ENCODE measurements at regions not wholly inside any gene's neighbourhood (a gene's known extent, or its start where the extent isn't known, plus 50 kb on each side); places are given as distances from the start of the nearest gene placed in this dataset.

DNA sequence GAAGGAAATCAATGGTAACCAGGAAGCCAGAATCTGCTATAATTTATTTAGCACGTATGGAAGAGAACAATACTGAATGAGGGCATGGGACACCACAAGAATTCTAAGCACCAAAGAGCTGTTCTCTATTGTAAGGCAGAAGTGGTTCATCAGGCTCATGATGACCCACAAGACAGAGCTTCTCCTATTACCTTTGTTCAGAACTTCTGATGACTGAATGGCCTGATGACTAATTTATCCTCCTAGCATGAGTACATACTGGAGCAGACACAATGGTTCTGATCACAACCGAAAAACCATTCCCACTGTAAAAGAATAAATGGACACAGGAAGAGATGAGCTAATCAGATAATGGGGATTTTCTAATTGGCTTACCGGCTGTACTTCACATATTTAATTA, 329.8 kb upstream of the PDE4D start:
- Histone ChIP-seq H3K36me3 (ENCODE audit: control insufficient read depth in 2 of 2, insufficient read depth in 1 of 2, low read length in 2 of 2) (no peaks in the 10 kb centered on the region), H3K4me1 (ENCODE audit: control insufficient read depth, insufficient read depth, low read length) (no peaks in the 10 kb centered on the region), H3K9me3 (ENCODE audit: control insufficient read depth, insufficient read depth, low read depth, low read length) (no peaks in the 10 kb centered on the region), H3K27ac (ENCODE audit: extremely low read depth, low read depth, low read length) (no peak overlapping the region), H3K4me3 (ENCODE audit: low read depth, low read length) (no peak overlapping the region)
- CTCF ChIA-PET: no interaction called here
- POLR2A ChIA-PET: no interaction called here
- TF ChIP-seq ZNF211 (tag by site-specific recombination; IDR thresholded peaks at IDR 0.05; ENCODE audit: low read depth): no peak
- TF ChIP-seq ZNF138 (tag by site-specific recombination; IDR thresholded peaks at IDR 0.05; ENCODE audit: borderline replicate concordance): no peak
- no peak for TF ChIP-seq GLIS2 (tag by site-specific recombination; IDR thresholded peaks at IDR 0.05)
- TF ChIP-seq ZBTB8A (tag by site-specific recombination; IDR thresholded peaks at IDR 0.05): no peak

- ChIA-PET POLR2A (no interaction called here), CTCF (no interaction called here)
- Histone ChIP-seq H3K4me1 (ENCODE audit: control insufficient read depth, insufficient read depth, low read length) (no peaks in the 10 kb centered on the region), H3K27ac (ENCODE audit: extremely low read depth, low read depth, low read length) (no peak overlapping the region), H3K9me3 (ENCODE audit: control insufficient read depth, insufficient read depth, low read depth, low read length) (no peaks in the 10 kb centered on the region), H3K36me3 (ENCODE audit: control insufficient read depth in 2 of 2, insufficient read depth in 1 of 2, low read length in 2 of 2) (no peaks in the 10 kb centered on the region), H3K4me3 (ENCODE audit: low read depth, low read length) (no peak overlapping the region)
- no peak for TF ChIP-seq ZNF132 (tag by site-specific recombination; IDR thresholded peaks at IDR 0.05; ENCODE audit: borderline replicate concordance)
- TF ChIP-seq SP2 (tag by site-specific recombination; IDR thresholded peaks at IDR 0.05): no peak
- TF ChIP-seq ZFP41 (tag by site-specific recombination; IDR thresholded peaks at IDR 0.05; ENCODE audit: borderline replicate concordance): no peak
- no peak for TF ChIP-seq ZNF133 (tag by site-specific recombination; IDR thresholded peaks at IDR 0.05)
- TF ChIP-seq, protein P1, sequence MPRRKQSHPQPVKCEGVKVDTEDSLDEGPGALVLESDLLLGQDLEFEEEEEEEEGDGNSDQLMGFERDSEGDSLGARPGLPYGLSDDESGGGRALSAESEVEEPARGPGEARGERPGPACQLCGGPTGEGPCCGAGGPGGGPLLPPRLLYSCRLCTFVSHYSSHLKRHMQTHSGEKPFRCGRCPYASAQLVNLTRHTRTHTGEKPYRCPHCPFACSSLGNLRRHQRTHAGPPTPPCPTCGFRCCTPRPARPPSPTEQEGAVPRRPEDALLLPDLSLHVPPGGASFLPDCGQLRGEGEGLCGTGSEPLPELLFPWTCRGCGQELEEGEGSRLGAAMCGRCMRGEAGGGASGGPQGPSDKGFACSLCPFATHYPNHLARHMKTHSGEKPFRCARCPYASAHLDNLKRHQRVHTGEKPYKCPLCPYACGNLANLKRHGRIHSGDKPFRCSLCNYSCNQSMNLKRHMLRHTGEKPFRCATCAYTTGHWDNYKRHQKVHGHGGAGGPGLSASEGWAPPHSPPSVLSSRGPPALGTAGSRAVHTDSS (tag by site-specific recombination; IDR thresholded peaks at IDR 0.05): no peak
Measured at GRCh38 chr5:60219921-60220320, 326.4 kb upstream of the PDE4D start.

- Histone ChIP-seq H3K9me3 (ENCODE audit: control insufficient read depth, insufficient read depth, low read depth, low read length) (no peaks in the 10 kb centered on the region), H3K27ac (ENCODE audit: extremely low read depth, low read depth, low read length) (no peak overlapping the region), H3K36me3 (ENCODE audit: control insufficient read depth in 2 of 2, insufficient read depth in 1 of 2, low read length in 2 of 2) (no peaks in the 10 kb centered on the region), H3K4me1 (ENCODE audit: control insufficient read depth, insufficient read depth, low read length) (no peaks in the 10 kb centered on the region), H3K4me3 (ENCODE audit: low read depth, low read length) (no peak overlapping the region)
- POLR2A ChIA-PET: no interaction called here
- CTCF ChIA-PET: no interaction called here
- TF ChIP-seq ZNF843 (tag by site-specific recombination; IDR thresholded peaks at IDR 0.05): no peak
- peak; percentile 36; the same call in 1 of the 2 replicates for TF ChIP-seq FEZF1 (tag by site-specific recombination; IDR thresholded peaks at IDR 0.05)
Measured at GRCh38 chr5:60210810-60211209, 317.3 kb upstream of the PDE4D start.

DNA sequence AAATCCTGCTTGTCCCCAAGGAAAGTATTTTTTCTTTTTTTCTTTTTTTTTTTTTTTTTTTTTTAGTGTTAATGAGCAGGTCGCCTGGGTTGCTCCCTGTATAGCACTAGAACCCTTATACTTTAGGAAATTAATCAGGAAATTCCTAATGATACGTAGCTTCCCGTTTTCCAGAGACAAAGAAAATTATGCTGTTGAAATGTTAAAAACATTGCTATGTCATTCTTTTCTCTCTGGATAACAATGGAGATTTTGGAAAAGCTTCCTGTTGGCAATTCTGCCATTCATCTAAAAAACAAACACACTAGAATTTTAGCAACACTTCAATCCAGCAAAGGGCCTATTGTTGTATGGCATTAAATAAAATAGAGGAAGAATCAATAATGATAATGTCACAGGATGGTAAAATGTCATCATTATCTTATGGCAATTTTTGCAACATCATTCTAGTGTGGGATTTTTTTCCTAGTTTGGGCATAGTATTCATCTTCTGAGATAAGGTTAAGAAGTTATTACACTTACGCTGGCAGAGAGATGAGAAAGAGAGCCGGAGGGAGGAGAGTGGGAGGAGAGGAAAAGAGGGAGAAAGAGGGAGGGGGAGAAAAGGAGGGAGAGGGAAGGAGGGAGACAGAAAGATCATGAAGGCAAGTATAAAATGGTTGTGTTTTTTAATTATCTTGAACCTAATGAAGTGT, 315.8 kb upstream of the PDE4D start:
- no peaks in the 10 kb centered on the region for H3K9me3 ChIP-seq (ENCODE audit: control insufficient read depth, insufficient read depth, low read depth, low read length)
- H3K4me3 ChIP-seq (ENCODE audit: low read depth, low read length): no peak overlapping the region
- ChIA-PET CTCF (no interaction called here), POLR2A (no interaction called here)
- TF ChIP-seq, protein P2, sequence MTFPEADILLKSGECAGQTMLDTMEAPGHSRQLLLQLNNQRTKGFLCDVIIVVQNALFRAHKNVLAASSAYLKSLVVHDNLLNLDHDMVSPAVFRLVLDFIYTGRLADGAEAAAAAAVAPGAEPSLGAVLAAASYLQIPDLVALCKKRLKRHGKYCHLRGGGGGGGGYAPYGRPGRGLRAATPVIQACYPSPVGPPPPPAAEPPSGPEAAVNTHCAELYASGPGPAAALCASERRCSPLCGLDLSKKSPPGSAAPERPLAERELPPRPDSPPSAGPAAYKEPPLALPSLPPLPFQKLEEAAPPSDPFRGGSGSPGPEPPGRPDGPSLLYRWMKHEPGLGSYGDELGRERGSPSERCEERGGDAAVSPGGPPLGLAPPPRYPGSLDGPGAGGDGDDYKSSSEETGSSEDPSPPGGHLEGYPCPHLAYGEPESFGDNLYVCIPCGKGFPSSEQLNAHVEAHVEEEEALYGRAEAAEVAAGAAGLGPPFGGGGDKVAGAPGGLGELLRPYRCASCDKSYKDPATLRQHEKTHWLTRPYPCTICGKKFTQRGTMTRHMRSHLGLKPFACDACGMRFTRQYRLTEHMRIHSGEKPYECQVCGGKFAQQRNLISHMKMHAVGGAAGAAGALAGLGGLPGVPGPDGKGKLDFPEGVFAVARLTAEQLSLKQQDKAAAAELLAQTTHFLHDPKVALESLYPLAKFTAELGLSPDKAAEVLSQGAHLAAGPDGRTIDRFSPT (tag by site-specific recombination; IDR thresholded peaks at IDR 0.05): no peak
- TF ChIP-seq ZFP41 (tag by site-specific recombination; IDR thresholded peaks at IDR 0.05; ENCODE audit: borderline replicate concordance): no peak
- no peak for TF ChIP-seq TRIM28 (IDR thresholded peaks at IDR 0.05; ENCODE audit: borderline replicate concordance, low read length)
- TF ChIP-seq ZNF654 (tag by site-specific recombination; IDR thresholded peaks at IDR 0.05; ENCODE audit: low read depth): no peak
- no peak for TF ChIP-seq ZBTB48 (tag by site-specific recombination; IDR thresholded peaks at IDR 0.05)
- no peak for TF ChIP-seq ZNF426 (tag by site-specific recombination; IDR thresholded peaks at IDR 0.05)
- no peaks in the 10 kb centered on the region for H3K36me3 ChIP-seq (ENCODE audit: control insufficient read depth in 2 of 2, insufficient read depth in 1 of 2, low read length in 2 of 2)
- H3K27ac ChIP-seq (ENCODE audit: extremely low read depth, low read depth, low read length): no peak overlapping the region
- no peaks in the 10 kb centered on the region for H3K4me1 ChIP-seq (ENCODE audit: control insufficient read depth, insufficient read depth, low read length)
